Gastrocnemius medialis (tissue), 4 donors: ENCODE measurements at regions not wholly inside any gene's neighbourhood (a gene's known extent, or its start where the extent isn't known, plus 50 kb on each side); places are given as distances from the start of the nearest gene placed in this dataset.
A peak's percentile ranks its signal among the peaks of the same experiment; 100 is the strongest.

ENCODE experiments used
- ATAC-seq, 2 donors: fragments of 150-250 bp; one replicate each; pipeline ENCODE4 v1.9.1; 2016
- DNase-seq, 2 donors: peaks; one replicate each; pipeline ENCODE4 v3.0.0-alpha.2; 2019
- H3K27ac ChIP-seq, 4 donors: fragments of 200-600 bp; sonication (generic); 1 replicate in 1 of 4; 2 replicates in 3 of 4; pipeline ENCODE4 v1.5.1; 2016 to 2018; ENCODE audit warnings: mild to moderate bottlenecking in 2 of 4, moderate library complexity in 1 of 4
- H3K27me3 ChIP-seq, 3 donors: fragments of 200-600 bp; sonication (generic) in 2 of 3; 1 replicate in 1 of 3; 2 replicates in 2 of 3; pipeline versions ENCODE4 v1.5.1 to v1.6.0; 2016 to 2019; ENCODE audit warnings: mild to moderate bottlenecking in 1 of 3, moderate library complexity in 1 of 3
- H3K36me3 ChIP-seq, 2 donors: fragments of 200-600 bp; sonication (generic) in 1 of 2; one replicate each; pipeline ENCODE4 v1.5.1; 2017 to 2018
- H3K4me1 ChIP-seq, 2 donors: fragments of 200-600 bp; sonication (generic) in 1 of 2; one replicate each; pipeline ENCODE4 v1.5.1; 2016 to 2017; ENCODE audit warnings: mild to moderate bottlenecking in 2 of 2
- H3K4me3 ChIP-seq, 4 donors: fragments of 200-600 bp; sonication (generic) in 3 of 4; 1 replicate in 1 of 4; 2 replicates in 3 of 4; pipeline ENCODE4 v1.5.1; 2016 to 2019; ENCODE audit warnings: mild to moderate bottlenecking in 2 of 4
- H3K9me3 ChIP-seq, 3 donors: fragments of 200-600 bp; sonication (generic) in 2 of 3; 1 replicate in 1 of 3; 2 replicates in 2 of 3; pipeline ENCODE4 v1.5.1; 2016 to 2019
- POLR2A ChIP-seq, 2 donors: fragments of 450-650 bp; IDR thresholded peaks; one replicate each; pipeline ENCODE4 v1.6.1; 2017; ENCODE audit warnings: antibody characterized with exemption in 2 of 2, mild to moderate bottlenecking in 2 of 2, moderate library complexity in 2 of 2
- in situ Hi-C, 4 donors: fragments of 200-750 bp; cut with MboI; loops; one replicate each; pipeline versions ENCODE4 v1.15.0 to v1.8.0; 2017; ENCODE audit warnings: low sequenced_read_pairs in 4 of 4
- intact Hi-C: fragments of 100-400 bp; cut with DNase I; formaldehyde crosslinking; loops from one replicate; pipeline ENCODE4 v1.15.1; 2023; ENCODE audit warnings: low total_unique reads
- TF ChIP-seq, protein P1 (sequence below), 5 experiments: fragments of 450-650 bp in 3 of 5; fragments of 200-600 bp in 2 of 5; sonication (generic) in 2 of 5; IDR thresholded peaks in 4 of 5; conservative IDR thresholded peaks in 1 of 5; 1 replicate in 4 of 5; 2 replicates in 1 of 5; pipeline ENCODE4 v1.5.1; 2016 to 2019; ENCODE audit warnings: antibody characterized with exemption in 5 of 5, mild to moderate bottlenecking in 3 of 5, moderate library complexity in 3 of 5

DNA sequence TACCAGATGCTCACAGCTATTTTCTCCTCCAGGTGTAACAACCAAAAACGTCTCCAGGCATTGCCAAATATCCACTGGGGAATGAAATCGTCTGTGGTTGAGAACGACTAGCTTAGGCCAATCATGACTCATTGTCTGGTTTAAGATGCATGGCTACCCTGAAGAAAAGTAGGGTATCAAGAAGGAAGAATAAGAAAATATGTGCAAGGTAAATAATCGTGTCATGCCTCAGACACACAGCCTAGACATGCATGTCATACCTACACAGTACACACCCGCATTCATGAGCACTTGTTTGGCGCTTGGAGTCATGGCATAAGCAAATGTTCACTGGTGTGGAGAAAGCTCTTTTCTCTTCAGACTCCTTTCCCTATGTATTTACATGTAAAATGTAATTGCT, 745.7 kb downstream of the MAFB start:
- Histone ChIP-seq H3K27me3 (no peaks in the 10 kb centered on the region), H3K36me3 (no peaks in the 10 kb centered on the region), H3K4me1 (peaks cover 9 to 17% of the 10 kb centered on the region in 2 donors), H3K9me3 (no peaks in the 10 kb centered on the region), H3K4me3 (no peak overlapping the region), H3K27ac (no peak overlapping the region)
- intact Hi-C loops = loop anchor here (5.0 kb wide), 1 partner anchor 44 kb away; no protein-coding TSS in a partner anchor
- TF ChIP-seq POLR2A (IDR thresholded peaks at IDR 0.05) = no peak
- in situ Hi-C loops = no loop called here
- ATAC-seq (no peak), DNase-seq (no peak)

DNA sequence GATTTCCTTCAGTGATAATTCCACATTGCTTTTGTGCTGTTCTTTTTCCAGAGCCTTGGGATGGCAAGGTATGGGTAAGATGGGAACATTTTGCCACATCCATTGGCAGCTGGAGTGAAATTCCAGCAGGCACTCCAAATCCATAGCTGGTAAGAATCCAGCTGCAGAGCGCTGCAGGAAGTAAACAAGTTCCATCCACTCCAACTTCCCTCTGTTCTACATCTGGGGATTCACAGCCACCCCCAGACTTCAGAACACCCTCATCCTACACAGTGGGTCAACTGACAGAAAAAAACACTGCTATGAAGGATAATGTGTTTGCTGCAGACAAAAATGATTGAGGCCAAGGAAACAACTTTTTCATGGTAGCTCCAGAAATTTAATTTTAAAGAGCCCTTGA, 747.8 kb downstream of the MAFB start:
- TF ChIP-seq, protein P1, sequence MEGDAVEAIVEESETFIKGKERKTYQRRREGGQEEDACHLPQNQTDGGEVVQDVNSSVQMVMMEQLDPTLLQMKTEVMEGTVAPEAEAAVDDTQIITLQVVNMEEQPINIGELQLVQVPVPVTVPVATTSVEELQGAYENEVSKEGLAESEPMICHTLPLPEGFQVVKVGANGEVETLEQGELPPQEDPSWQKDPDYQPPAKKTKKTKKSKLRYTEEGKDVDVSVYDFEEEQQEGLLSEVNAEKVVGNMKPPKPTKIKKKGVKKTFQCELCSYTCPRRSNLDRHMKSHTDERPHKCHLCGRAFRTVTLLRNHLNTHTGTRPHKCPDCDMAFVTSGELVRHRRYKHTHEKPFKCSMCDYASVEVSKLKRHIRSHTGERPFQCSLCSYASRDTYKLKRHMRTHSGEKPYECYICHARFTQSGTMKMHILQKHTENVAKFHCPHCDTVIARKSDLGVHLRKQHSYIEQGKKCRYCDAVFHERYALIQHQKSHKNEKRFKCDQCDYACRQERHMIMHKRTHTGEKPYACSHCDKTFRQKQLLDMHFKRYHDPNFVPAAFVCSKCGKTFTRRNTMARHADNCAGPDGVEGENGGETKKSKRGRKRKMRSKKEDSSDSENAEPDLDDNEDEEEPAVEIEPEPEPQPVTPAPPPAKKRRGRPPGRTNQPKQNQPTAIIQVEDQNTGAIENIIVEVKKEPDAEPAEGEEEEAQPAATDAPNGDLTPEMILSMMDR (IDR thresholded peaks at IDR 0.05 in 4 of 5, conservative IDR thresholded peaks at IDR 0.05 in 1 of 5) = no peak
- no peak for TF ChIP-seq POLR2A (IDR thresholded peaks at IDR 0.05)
- peak in 1 of 2 donors; percentile 51 for ATAC-seq
- Histone ChIP-seq H3K27me3 (no peaks in the 10 kb centered on the region), H3K4me3 (no peak overlapping the region), H3K4me1 (peaks cover 9 to 13% of the 10 kb centered on the region in 2 donors), H3K36me3 (no peaks in the 10 kb centered on the region), H3K27ac (no peak overlapping the region), H3K9me3 (no peaks in the 10 kb centered on the region)
- intact Hi-C loops = loop anchor here (5.0 kb wide), 1 partner anchor 46 kb away; no protein-coding TSS in a partner anchor
- peak in 1 of 2 donors; percentile 21 for DNase-seq
- in situ Hi-C loops = no loop called here

DNA sequence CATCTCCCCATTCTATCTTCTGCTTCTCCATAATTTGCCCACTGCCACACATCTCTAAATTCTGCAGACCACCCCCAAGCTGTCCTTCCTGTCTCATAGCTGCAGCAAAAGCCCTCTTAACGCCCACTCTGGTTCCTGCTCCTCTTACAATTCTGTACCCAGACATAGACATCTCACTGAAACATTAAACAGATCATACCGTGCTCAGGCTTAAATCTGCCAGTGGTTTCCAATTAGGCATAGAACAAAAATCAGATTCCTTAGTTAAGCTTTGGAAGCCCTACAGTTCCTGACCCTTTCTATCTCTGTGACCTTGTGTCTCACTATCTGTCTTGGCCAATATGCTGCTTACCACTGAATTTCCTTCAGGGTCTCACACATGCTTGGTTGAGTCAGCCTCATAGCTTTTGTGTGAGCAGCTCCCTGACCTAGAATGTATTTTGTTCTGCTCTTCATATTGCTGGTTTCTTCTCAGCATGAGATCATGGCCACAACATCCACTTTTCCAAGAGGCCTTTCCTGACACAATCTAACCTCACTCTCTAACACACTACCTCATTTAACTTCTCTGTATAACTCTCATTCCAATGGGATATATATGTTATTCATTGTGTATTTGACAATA, 749.7 kb downstream of the MAFB start:
- in situ Hi-C loops = no loop called here
- TF ChIP-seq, protein P1 (IDR thresholded peaks at IDR 0.05 in 4 of 5, conservative IDR thresholded peaks at IDR 0.05 in 1 of 5) = no peak
- no peak for TF ChIP-seq POLR2A (IDR thresholded peaks at IDR 0.05)

GRCh38 chr20:39936401-39936800, 752.6 kb downstream of the MAFB start:
- Histone ChIP-seq H3K27ac (no peak overlapping the region), H3K27me3 (no peaks in the 10 kb centered on the region), H3K4me3 (no peak overlapping the region), H3K9me3 (no peaks in the 10 kb centered on the region), H3K36me3 (no peaks in the 10 kb centered on the region), H3K4me1 (peaks cover 9 to 11% of the 10 kb centered on the region in 2 donors)
- in situ Hi-C loops = no loop called here
- intact Hi-C loops = no loop called here
- no peak for TF ChIP-seq POLR2A (IDR thresholded peaks at IDR 0.05)
- TF ChIP-seq, protein P1 (IDR thresholded peaks at IDR 0.05 in 4 of 5, conservative IDR thresholded peaks at IDR 0.05 in 1 of 5) = no peak
- ATAC-seq (no peak), DNase-seq (no peak)

More for the DNA sequence above, 749.7 kb downstream of the MAFB start:
- DNase-seq (no peak), ATAC-seq (no peak)
- intact Hi-C loops = no loop called here
- Histone ChIP-seq H3K36me3 (no peaks in the 10 kb centered on the region), H3K4me3 (no peak overlapping the region), H3K27ac (no peak overlapping the region), H3K27me3 (no peaks in the 10 kb centered on the region), H3K4me1 (peaks cover 9 to 13% of the 10 kb centered on the region in 2 donors), H3K9me3 (no peaks in the 10 kb centered on the region)

GRCh38 chr20:39935901-39936300, 753.1 kb downstream of the MAFB start:
- DNase-seq (no peak), ATAC-seq (no peak)
- TF ChIP-seq, protein P1 (IDR thresholded peaks at IDR 0.05 in 4 of 5, conservative IDR thresholded peaks at IDR 0.05 in 1 of 5) = no peak
- no peak for TF ChIP-seq POLR2A (IDR thresholded peaks at IDR 0.05)
- in situ Hi-C loops = no loop called here
- intact Hi-C loops = no loop called here
- no peak overlapping the region for H3K27ac ChIP-seq
- no peak overlapping the region for H3K4me3 ChIP-seq
- no peaks in the 10 kb centered on the region for H3K36me3 ChIP-seq
- no peaks in the 10 kb centered on the region for H3K9me3 ChIP-seq
- no peaks in the 10 kb centered on the region for H3K27me3 ChIP-seq
- peaks cover 4 to 6% of the 10 kb centered on the region in 2 donors for H3K4me1 ChIP-seq
